H1 (cell line): ENCODE measurements at regions not wholly inside any gene's neighbourhood (a gene's known extent, or its start where the extent isn't known, plus 50 kb on each side); places are given as distances from the start of the nearest gene placed in this dataset.

Experiments
- GABPA ChIP-seq: IDR thresholded peaks from 2 replicates; pipeline ENCODE4 v1.6.1; 2011; ENCODE audit warnings: mild to moderate bottlenecking, low read length, moderate library complexity, borderline replicate concordance; ENCODE audit not compliant: insufficient read depth

DNA sequence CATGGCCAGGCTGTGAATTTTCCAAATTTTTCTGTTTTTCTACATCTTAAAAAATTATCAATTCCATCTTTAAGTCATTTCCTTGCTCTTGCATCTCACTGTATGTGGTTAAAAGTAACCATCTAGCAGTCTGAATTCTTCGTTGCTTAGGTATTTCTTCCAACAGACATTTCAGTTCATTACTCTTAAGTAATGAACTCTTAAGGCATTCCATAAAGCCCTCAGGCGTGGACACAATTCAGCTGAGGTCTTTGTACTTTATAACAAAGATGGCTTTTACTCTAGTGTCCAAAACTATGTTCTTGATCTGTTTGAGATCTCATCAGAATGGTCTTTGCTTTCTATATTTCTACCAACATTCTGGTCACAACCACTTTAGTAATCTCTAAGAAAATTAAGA is 253.9 kb upstream of the GCFC2 start (continued):
- no peak for TF ChIP-seq GABPA
